8988T (cell line): ENCODE measurements at regions not wholly inside any gene's neighbourhood (a gene's known extent, or its start where the extent isn't known, plus 50 kb on each side); places are given as distances from the start of the nearest gene placed in this dataset.
"Not testable (repeated sequence)": the region's sequence is repeated elsewhere in the genome, so short reads cannot be mapped to it uniquely, and the experiment has no call there.

ENCODE experiments used
- DNase-seq: peaks from one replicate; pipeline ENCODE4 v3.0.0; 2011

DNA sequence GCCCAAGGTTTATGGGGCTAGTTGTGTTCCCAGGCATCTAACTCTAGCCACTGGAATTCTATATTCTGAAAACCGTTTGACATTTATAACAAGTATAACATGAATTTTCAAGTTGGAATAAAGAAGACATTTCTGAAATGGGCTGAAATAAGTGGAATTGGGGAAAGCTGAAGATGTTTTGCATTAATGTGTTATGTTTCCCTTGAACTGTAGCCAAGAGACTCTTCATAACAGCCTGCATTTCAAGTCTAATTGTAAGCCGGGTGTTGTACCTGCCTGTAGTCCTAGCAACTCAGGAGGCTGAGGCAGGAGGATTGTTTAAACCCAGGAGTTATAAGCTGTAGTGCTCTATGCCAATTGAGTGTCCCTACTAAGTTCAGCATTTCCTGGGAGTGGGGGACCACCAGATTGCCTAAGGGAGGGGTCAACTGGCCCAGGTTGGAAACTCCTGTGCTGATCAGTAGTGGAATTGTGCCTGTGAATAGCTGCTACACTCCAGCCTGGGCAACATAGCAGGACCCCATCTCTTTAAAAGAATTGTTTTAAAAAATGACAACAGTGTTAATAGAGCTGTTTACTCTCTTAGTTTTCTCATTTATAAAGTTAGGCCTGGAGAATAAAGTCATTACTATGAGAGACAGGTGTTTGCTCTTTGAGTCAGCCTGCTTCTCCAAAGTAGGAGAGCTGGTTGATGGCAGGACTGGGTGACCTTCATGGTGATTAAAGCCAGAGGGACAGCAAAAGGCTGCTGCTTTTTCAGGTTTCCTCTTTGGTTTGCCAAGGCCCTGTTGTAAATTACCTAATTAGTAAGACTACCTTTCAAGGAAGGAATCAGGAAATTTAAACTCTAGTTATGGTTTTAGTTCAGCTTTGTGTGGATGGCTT, 483.6 kb upstream of the RGS6 start:
- no peak for DNase-seq

GRCh38 chr14:71449316-71450055, 482.7 kb upstream of the RGS6 start:
- DNase-seq: no peak

- no peak for DNase-seq
These were observed 480.7 kb upstream of the RGS6 start for GRCh38 chr14:71451501-71451900.

DNA sequence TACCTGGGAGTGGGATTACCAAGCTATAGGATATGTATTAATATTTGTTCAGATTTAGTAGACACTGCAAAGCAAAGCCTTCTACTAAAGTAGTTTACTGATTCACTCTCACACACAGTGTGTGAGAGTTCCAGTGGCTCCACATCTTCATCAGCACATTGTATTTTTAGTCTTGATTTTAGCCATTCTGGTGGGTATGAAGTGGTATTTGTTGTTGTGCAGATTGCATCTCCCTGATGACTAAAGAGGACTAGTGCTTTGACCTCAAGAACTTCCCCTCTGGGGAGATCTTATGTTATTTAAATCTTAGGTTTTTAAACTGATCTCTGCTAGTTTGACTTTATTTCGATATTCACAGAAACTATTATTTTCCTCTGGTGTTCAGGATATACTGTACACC, 479.7 kb upstream of the RGS6 start:
- no peak for DNase-seq

DNA sequence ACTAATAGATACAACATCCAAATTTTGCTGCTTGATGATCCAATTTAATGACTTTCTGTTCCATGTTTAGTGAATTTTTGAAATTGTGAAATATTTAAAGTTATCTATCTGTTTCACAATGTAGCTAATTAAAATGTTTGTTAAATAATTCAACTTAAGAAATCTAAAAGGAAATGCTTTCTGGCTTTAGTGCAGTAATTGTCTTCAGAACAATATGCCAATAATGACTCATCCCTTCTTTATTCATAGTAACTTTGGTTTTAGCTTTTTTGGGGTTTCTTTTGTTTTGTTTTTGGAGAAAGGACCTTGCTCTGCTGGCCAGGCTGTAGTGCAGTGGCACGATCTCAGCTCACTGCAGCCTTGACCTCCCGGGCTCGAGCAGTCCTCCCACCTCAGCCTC, 479.2 kb upstream of the RGS6 start:
- no peak for DNase-seq

DNA sequence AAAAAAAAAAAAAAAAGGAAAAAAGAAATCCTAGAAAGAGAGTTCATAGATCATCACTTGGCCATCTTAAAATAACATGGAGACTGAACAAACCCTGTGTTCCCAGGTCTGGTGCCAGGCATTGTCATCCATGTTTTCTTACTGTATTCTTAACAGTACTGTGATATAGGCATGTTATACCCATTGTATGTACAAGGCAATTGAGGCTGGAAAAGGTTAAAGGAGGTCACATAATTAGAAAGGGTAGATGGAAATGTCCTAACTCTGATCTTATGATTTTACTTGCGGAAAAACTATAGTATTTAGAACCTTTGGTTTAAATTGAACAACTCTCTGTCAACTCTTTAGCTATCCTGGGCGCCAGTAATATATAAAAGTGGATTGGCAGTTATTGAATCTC, 478.2 kb upstream of the RGS6 start:
- DNase-seq: no peak

DNA sequence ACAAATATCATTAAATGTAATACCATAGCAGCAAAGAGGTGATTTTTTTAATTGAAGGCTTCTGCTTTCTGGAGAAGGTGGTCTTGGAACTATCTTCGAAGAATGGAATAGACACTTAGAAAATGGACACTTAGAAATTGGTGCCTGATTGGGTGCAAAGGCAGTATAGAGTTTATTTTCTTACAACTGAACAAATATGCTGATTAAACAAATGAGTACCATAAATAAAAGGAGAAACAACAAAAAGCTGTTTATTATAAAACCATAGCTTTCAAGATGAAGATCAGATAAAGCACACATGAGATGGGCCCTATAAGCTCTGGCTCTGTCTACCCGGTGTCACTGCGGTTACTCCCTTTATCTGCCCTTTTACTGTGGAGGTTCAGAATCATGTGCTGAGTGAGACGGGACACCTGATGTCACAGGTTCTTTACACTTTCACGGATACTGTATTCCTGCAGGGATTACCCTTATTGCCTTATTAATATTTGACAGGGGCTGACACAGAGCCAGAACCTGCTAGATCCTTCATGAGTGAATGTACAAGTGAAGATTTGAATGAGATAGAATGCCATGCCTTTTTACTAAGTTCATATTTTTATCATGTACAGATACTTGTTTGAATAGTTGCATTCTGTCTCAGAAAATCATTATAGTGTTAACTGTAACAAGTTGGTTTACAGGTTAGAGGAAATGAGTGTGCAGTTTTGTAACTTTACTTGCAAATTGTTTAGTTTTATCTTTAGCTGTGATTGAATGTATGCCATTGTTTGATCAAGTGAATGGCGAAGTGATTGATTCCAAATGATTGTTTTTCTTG, 477.5 kb upstream of the RGS6 start:
- DNase-seq: no peak

DNA sequence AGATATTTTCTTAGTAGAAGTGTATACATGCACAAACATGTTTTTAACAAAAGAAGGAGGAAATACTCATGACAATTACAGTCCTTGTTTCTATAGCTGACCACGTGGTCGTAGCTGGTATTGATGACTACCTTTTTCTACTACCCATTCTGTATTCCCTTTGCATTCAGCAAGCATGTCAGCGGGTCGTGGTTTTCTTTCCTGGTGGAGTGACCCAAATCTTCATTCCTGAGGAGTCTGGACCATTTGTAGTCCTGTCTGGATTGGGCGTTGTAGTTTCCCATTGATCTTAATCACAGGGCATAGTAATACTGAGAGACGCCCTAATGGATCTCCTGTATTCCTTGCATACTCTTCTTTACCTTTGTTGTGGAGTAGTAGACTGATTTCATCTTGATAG, 472.1 kb upstream of the RGS6 start:
- no peak for DNase-seq

DNA sequence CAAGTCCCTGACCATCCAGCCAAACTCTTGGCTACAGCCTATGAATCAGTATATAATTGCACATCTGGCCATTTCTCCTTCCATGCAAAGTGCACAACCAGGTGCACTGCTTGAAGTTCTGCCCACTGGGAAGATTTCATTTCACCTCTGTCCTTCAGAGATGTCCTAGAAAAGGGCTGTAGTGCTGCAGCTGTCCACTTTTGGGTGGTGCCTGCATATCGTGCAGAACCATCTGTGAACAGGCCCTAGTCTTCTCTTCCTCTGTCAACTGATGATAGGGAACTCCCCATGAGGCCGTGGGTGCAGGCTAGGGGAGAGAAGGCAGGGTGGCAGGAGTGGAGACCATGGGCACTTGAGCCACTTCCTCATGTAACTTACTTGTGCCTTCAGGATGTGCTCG, 470.6 kb upstream of the RGS6 start:
- not testable (repeated sequence) for DNase-seq

DNA sequence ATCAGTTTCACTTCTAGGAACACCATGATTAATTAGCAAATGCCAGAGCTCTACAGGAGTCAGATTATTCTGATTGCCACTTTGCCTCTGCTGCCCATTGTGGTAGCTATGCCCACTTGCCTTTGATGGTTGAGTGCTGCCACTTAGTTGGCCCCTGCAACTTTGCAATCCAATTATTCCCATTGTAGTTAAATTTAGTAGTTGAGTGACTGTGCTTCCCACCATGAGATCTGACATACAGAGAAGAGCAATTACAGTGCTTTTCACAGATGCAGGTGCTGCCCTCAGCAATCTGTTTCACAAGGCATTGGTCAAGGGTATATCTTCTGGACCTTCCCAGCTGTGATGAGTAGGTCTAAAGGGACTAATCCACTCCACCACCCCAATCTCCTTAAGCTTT, 468.4 kb upstream of the RGS6 start:
- no peak for DNase-seq

DNA sequence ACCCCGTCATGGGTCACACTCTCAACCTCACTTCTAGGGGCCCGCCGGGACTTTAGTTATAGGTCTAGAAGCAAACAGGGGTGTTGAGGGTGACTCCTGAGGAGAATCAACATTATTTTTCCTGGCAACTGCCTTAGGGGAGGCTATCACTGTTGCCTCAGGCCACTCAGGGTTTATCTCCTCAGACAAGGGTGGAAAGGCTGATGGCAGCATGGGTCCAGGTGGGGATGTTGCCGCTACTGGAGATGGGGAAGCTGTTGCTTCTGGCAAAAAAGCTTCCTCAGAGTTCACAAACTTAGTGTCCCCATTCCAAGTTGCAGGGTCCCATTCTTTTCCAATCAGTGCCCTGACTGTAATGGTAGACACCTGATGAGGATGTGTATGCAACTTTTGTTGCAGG, 467.4 kb upstream of the RGS6 start:
- DNase-seq: no peak

DNA sequence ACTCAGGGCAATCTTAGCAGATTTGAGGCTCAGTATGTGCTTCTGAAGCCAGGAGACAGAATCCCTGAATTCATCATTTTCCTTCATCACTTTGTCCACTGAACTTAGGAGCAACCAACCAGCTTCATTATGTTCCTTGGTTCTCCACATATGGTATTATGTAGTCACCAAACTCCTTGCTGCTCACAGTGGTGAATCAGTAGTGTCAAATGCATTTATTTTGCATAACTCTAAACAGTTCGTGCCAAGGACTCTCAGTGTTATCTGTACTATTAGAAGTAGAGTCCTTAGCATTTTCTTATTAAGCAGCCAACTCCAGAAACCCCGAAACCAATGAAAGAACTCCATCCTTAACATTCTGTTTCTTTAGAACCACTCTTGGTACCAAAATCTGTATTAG, 466.9 kb upstream of the RGS6 start:
- no peak for DNase-seq

DNA sequence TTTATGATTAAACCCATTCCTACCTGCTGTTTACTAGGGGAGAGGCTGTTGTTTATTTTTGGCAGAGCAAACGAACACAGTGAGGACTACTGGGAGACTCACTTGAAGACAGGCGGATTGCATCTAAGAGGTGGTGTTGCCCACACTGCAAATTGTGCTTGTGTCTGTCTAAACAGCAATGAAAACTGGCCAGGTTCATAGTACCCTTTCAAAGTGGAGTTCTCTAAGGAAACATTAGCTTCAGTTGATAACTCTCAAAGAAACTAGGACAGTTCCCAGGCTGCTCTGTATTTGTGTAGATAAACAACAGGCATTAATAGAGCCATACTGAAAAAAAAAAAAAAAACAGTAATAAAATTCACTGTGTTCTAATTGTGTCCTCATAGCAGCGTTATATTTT, 466.0 kb upstream of the RGS6 start:
- DNase-seq: no peak

GRCh38 chr14:71466946-71467345, 465.3 kb upstream of the RGS6 start:
- DNase-seq: no peak

DNA sequence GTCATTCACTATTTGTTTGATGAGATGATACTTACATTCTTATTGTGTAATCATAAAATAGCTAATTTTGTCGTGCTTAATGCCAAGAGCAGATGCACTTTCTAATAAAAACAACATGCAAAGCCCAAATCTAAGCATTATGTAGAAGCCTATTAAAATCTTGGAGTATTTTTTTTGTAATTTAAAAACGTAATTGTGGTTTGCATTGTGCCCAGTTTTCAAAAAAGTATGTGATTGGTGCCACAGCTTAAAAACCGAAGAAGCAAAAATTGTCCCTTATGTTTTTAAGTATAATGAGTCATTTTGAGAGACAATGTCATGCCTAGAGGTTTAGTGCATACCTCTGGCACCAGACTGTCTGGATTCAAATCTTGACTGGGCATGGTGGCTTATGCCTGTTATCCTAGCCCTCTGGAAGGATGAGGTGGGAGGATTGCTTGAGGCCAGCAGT, 464.8 kb upstream of the RGS6 start:
- no peak for DNase-seq

GRCh38 chr14:71468701-71469100, 463.5 kb upstream of the RGS6 start:
- no peak for DNase-seq

- DNase-seq: no peak
These were observed 462.4 kb upstream of the RGS6 start for GRCh38 chr14:71469643-71470335.

DNA sequence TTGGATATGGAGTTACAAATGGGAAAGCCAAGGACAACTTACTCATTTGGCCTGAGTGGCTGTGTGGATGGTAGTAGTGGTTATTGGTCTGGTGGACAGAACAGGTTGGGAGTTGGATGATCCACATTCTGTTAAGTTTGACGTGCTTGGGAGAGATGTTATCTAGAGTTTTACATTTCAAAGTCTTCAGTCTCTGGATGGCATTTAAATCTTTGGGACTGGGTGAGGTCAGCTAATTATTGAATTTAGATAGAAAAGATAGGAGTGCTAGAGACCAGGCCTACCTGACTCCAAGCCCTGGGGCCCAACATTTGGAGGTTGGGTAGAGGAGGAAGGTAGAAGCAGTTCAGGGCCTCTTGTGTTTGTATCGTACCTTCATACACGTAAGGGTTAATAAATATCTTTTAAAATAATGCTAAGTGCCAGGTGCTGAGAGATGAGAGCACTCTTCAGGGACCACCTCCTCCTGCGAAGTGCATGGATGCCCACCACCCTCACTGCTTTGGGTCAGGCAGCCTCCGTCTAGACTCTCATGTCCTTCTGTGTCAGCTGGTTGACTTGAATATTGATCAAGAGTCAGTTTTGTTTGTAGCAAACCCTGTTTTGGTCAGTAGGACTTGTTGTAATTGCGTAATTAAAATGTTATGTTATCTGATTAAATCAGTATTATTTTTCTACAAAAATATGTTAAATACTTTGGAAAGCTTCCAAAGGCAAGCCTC, 460.4 kb upstream of the RGS6 start:
- DNase-seq: no peak

GRCh38 chr14:71472356-71473340, 459.6 kb upstream of the RGS6 start:
- DNase-seq: no peak

- DNase-seq: no peak
These were observed 458.4 kb upstream of the RGS6 start for GRCh38 chr14:71473843-71474242.
